AG04449 (cell line): ENCODE measurements at regions not wholly inside any gene's neighbourhood (a gene's known extent, or its start where the extent isn't known, plus 50 kb on each side); places are given as distances from the start of the nearest gene placed in this dataset.

Source experiments
- CTCF ChIA-PET: fragments of 350-600 bp; formaldehyde crosslinking; extraction: SDS; loops from one replicate; lab custom pipeline; 2021; ENCODE audit warnings: antibody characterized with exemption; lab: Yijun Ruan, JAX
- POLR2A ChIA-PET: fragments of 400-600, 350-600 bp; formaldehyde crosslinking; extraction: SDS; loops from one replicate; lab custom pipeline; 2020; ENCODE audit warnings: antibody characterized with exemption, inconsistent platforms; lab: Yijun Ruan, JAX
- DNase-seq: peaks from one replicate; pipeline ENCODE4 v3.0.0-alpha.2; 2010; ENCODE audit warnings: low read depth, low spot score
- H3K4me3 ChIP-seq: 2 replicates; pipeline ENCODE4 v1.5.1; 2011; ENCODE audit warnings: low read depth, mild to moderate bottlenecking, control low read depth, low read length
- CTCF ChIP-seq: IDR thresholded peaks from one replicate; pipeline ENCODE4 v1.5.1; 2011; ENCODE audit warnings: mild to moderate bottlenecking, moderate library complexity, low read length, control low read depth, inconsistent platforms; ENCODE audit not compliant: insufficient read depth; ENCODE audit errors: missing control alignments

GRCh38 chr20:12455148-12455547, 537.5 kb downstream of the BTBD3 start:
- ChIA-PET POLR2A (no interaction called here), CTCF (no interaction called here)
- TF ChIP-seq CTCF = no peak
- H3K4me3 ChIP-seq = no peak overlapping the region
- DNase-seq = no peak

GRCh38 chr20:12458241-12458640, 540.5 kb downstream of the BTBD3 start:
- DNase-seq = no peak
- no peak for TF ChIP-seq CTCF
- no peak overlapping the region for H3K4me3 ChIP-seq
- ChIA-PET POLR2A (no interaction called here), CTCF (no interaction called here)

- POLR2A ChIA-PET = no interaction called here
- no peak for TF ChIP-seq CTCF
- DNase-seq = no peak
- H3K4me3 ChIP-seq = no peak overlapping the region
- CTCF ChIA-PET = no interaction called here
Measured at GRCh38 chr20:12464036-12464435, 544.7 kb upstream of the SPTLC3 start.

GRCh38 chr20:12466915-12467314, 541.9 kb upstream of the SPTLC3 start:
- CTCF ChIA-PET = no interaction called here
- DNase-seq = no peak
- H3K4me3 ChIP-seq = no peak overlapping the region
- TF ChIP-seq CTCF = no peak
- POLR2A ChIA-PET = no interaction called here

- POLR2A ChIA-PET = no interaction called here
- CTCF ChIA-PET = no interaction called here
- H3K4me3 ChIP-seq = no peak overlapping the region
- DNase-seq = no peak
- TF ChIP-seq CTCF = no peak
Measured at GRCh38 chr20:12467758-12468157, 541.0 kb upstream of the SPTLC3 start.

- TF ChIP-seq CTCF = no peak
Measured at GRCh38 chr20:12482661-12483060, 526.1 kb upstream of the SPTLC3 start.

GRCh38 chr20:12502443-12502842, 506.3 kb upstream of the SPTLC3 start:
- DNase-seq = no peak
- ChIA-PET POLR2A (no interaction called here), CTCF (no interaction called here)
- no peak overlapping the region for H3K4me3 ChIP-seq
- no peak for TF ChIP-seq CTCF

More at GRCh38 chr20:12482661-12483060, 526.1 kb upstream of the SPTLC3 start:
- H3K4me3 ChIP-seq = no peak overlapping the region
- DNase-seq = no peak
- POLR2A ChIA-PET = no interaction called here
- CTCF ChIA-PET = no interaction called here
